HUDEP-2 (cell line): ENCODE measurements at regions not wholly inside any gene's neighbourhood (a gene's known extent, or its start where the extent isn't known, plus 50 kb on each side); places are given as distances from the start of the nearest gene placed in this dataset.
"Not testable (repeated sequence)": the region's sequence is repeated elsewhere in the genome, so short reads cannot be mapped to it uniquely, and the experiment has no call there.

ENCODE experiments used
- DNase-seq, 76 experiments: peaks; one replicate each; lab custom pipeline; 2025; ENCODE audit not compliant: unreplicated experiment in 76 of 76; lab: John Stamatoyannopoulos, UW

DNA sequence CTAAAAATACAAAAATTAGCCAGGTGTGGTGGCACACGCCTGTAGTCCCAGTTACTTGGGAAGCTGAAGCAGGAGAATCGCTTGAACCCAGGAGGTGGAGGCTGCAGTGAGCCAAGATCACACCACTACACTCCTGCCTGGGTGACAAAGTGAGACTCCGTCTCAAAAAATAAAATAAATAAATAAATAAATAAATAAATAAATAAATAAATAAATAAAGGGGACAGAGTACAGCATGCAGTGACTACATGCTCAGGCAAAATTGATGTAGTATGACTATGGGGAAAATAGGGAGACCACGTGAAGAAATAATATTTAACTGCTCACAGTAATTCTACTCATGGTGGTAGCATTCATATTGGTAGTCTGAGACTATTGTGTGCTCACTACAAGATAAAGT is 117.7 kb upstream of the RREB1 start:
- not testable (repeated sequence) for DNase-seq

DNA sequence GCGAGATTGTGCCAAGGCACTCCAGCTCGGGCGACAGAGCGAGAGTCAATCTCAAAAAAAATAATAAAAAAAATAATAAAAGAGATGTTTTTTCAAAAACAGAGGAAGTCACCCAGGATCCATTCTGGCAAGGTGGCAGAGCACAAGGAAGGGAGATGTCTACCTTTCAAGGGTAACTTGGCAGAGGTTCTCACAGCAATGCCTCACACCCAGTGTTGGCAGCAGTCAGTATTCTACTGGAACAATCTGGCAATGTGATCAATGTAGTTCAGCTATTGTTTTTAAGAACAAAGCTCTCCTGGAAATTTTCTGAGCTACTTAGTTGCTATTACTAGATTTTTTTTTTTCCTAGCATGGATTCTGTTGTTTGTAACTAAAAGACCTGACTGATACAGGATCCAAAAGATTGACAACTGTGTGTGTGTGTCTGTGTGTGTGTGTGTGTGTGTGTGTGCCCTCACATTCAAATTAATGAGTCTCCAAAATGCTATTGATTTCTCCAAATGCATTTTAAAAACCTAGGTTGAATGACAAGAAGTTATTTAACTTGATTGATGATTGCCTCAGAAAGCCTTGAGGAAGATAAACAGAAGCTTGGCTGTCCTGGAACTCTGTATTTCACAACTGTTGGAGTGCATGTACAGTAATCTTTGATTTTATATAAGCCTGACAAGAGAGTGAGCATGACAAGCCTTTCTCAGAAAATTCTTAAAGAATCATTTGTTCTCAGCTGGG is 114.1 kb upstream of the RREB1 start:
- no peak for DNase-seq

DNA sequence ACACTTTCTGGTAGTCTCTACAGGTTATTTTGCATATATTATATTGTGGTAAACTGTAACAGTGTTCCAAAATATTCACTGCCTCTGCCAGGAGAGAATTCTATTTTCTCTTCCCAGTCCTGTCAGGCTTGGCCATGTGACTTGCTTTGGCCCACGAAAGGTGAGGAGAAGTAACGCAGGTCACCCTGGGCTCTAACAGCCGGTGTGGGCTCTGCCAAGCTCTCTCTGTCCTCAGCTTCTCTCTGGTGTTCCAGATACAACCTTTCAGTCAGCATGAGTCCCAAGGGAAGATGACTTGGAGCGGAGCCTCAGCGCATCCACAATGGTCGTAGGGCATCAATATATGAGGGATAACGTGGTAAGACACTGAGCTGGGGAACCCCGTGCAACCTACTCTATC is 113.0 kb upstream of the RREB1 start:
- DNase-seq: no peak

DNA sequence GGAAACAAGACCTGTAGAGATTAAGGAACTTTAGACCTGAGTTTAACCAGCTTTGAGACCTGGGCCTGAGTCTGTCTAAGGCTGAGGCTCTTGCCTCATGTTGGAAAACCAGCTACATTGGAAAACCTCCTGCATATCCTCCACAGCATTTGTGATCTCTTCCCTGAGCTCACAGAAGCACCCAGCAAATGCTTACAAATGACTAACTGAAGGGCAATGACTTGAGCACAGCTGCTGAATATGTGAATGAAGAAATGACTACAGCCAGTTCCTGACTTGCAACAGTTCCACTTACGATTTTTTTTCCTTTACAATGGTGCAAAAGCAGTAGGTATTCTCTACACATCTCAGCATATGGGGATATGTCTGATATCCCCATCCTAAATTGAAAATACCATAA is 112.4 kb upstream of the RREB1 start:
- DNase-seq: no peak

DNA sequence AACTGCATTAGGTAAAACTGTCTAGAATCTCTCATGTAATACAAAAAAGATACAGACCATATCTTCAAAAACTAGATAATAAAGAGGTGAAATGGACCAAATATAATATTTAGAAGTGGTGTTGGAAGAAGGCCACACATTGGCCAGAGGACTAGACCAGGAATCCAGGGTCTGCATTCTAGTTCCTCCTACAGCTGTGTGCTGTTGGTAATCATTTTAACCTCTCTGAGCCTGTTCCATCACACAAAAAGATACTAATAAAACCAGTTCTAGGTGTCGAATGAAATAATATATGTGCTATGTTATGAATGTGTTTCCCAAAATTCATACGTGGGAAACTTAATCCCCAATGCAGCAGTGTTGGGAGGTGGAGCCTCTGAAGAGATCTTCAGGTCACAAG is 111.6 kb upstream of the RREB1 start:
- DNase-seq: no peak

DNA sequence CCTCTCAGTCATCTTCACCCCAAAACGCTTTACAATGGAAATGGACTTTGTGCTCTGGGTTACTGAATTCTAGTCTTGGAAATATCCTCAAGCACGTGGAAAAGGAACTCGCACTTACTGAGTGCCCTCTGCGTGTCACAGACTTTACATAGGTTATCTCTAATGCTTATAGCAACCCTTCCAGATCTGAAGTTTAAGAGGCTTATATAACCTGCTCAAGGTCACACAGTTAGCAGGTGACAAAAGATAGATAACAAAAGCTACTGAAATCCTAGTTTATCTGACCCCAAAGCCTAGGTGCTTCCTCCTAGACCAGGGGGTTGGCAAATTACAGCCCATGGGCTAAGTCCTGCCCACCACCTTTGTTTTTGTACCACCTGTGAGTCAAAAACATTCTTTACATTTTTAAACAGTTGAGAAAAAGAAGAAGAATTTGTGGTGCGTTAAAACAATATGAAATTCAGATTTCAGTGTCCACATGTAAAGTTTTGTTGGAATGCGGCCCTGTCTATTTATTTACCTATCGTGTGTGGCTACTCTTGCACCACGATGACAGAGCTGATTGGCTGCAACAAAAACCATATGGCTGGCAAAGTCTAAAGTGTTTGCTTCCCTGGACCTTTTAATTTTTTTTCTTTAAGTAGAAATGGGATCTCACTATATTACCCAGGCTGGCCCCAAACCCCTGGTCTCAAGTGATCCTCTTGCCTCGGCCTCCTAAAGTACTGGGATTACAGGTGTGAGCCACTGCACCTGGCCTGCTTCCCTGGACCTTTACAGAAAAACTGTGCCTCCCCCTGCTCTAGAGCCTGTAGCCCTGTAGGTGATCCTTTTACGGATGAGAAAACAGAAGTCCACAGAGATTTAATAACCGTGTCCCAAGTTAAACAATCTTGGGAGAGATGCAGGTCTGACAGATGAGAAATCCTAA is 110.2 kb upstream of the RREB1 start:
- no peak for DNase-seq

DNA sequence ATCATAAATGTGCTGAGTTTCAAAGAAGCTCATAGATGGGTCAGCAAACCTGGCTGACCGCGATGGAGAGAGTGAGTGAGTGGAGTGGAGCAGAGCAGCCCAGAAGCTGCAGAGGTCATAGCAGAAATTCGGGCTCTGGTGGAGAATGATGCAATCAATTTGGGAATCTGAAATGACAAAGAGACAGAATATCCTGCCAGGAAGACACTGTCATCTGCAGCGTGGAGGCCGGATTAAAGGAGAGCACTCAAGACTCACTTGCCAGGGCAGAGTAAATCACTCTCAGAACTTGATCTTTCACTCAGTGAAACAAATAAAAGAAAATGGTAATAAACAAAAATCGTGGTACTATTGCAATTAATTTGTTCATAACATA is 109.6 kb upstream of the RREB1 start:
- DNase-seq: no peak

DNA sequence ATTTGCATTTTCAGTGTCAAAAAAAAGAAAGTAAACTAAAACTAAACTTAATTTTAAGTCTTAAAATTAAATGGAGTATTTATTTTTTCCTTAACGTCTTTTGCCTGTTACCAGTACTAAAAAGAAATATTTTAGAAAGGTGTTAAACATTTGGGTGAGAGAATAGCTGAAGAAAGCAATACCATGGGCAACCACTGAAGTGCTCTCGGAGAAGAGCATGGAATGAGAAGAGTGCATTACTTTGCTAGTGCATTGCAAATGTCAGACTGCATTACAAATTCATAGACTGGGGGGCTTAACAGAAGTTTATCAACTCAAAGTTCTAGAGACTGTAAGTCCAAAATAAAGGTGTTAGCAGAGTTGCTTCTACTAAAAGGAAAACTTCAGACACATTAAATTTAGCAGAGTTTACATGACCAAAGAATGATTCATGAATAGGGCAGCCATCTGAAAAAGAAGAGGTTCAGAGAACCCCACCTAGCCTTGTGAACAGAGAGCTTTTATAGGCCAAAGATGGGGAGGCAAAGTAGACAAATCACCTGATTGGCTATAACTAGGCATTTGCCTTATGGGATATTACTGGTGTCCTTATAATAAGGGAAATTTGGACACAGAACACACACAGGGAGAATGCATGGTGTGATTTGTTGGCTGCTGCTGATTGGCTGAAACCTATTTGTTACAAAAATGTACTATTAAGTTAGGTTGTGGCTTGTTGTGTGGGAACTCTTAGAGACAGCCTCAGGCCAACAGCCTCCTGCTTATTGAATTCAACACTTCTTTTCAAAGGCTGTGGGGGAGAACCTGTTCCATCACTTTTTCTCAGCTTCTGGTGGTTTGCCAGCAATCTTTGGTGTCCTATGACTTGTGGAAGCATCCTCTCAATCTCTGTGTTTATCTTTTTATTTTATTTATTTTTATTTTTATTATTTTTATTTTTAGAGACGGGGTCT is 106.7 kb upstream of the RREB1 start:
- no peak for DNase-seq

DNA sequence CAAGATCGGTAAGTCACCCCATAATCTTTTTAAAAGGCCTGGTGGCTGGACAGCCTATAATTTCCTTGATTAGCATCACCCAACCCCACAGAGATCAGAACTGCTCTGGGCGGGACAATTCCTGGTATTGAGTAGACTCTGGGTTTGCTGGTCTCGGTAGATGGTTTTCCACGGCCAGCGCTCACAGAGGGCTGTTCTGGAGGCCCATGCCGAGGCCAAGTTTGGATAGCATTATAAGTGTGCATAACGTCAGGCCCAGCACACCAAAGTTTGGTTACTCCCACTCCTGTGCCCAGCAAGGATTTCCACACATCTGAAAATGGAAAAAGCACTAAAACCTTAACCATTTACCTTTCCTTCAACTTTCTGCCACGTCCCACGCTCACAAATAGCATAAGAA is 104.7 kb upstream of the RREB1 start:
- DNase-seq: no peak

DNA sequence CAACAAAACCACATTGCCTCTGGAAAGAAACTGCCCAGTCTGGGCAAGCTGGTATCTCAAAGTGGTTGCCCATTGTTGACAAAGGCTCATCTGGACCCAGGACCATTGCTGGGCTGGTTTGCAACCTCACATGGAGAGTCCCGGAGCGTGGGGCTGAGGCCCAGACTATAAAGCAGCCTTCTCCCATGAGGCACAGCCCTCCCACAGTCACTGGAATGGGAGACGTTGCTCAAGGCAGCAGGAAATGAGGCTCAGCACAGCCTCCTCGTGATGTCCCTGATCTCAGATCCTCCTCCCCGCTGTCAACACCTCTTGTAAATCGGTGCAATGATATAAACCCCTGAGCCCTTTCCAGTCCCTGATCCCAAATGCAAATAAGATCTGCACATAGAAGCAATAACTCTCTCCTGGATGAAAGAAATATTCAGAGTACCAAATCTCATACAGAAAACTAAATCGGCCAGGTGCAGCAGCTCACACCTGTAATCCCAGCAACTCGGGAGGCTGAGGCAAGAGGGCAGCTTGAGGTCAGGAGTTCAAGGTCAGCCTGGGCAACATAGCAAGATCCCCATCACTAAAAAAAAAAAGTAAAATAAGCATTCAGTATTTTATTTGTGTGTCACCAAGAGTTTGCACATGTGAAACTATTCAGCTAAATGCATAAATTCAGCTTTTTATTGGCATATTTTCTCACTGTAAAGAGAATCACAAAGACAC is 103.0 kb upstream of the RREB1 start:
- DNase-seq: no peak

DNA sequence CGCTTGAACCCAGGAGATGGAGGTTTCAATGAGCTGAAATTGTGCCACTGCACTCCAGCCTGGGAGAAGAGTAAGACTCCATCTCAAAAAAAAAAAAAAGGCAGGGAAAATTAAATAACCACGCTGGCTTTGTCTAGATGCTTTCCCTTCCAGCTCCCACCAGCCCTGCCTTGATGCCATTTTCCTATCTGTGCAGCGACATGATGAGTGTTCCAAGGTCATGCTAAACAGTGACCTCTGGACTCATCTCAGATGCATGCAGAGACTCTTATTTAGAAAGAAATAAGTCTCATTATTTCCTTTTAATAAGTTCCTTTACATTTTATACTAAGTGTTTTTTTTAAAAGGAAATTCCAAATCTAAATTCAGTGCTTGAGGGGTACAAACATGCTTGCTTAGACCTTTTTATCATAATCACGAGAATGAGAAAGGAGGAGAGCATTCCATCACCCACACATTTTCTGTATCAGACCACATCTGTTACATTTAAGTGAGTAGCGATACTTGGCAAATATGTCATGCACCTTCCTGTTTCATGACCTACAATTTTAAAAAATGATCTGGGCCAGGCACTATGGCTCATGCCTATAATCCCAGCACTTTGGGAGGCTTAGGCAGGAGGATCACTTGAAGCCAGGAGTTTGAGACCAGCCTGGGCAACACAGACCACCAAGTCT is 101.1 kb upstream of the RREB1 start:
- DNase-seq: no peak

DNA sequence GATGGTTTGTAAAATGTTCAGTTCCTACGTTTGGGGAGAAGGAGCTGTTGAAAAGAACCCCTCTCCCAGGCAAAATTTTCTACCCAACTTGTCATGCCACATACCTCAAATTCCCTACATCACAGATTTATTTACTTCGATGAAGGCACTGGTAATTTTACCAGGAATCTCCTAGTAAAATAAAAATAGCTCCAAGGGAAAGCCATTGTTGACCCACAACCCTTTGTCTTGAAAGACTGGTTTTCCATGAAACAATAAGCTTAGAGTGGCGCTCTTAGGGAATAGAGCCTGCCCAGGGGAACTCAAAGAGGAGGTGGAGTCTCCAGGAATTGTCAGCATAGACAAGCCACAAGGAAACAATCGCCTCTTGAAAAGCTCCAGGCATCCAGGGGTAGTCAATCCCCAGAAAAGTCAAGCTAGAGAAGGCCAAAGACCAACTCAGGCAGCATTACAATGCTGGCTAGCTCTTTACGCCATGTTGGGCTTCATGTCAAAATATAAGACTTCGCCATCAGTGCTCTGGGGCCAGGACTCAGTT is 99.2 kb upstream of the RREB1 start:
- no peak for DNase-seq

DNA sequence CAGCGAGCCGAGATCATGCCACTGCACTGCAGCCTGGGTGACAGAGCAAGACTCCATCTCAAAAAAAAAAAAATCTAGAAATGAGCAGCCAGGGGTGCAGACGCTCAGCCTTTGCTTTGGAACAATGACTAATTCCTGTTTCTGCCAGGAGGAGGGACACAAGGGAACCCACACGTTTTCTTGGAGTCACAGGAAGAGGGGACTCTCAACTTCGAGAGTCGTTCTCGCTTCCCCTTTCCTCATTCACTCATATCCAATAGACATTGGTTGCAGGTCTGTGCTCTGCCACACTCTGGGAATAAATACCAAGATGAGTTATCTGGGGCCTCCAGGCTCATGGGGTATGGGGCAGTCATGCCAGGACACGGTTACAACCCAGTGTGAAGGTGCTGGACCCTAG is 91.5 kb upstream of the RREB1 start:
- no peak for DNase-seq

DNA sequence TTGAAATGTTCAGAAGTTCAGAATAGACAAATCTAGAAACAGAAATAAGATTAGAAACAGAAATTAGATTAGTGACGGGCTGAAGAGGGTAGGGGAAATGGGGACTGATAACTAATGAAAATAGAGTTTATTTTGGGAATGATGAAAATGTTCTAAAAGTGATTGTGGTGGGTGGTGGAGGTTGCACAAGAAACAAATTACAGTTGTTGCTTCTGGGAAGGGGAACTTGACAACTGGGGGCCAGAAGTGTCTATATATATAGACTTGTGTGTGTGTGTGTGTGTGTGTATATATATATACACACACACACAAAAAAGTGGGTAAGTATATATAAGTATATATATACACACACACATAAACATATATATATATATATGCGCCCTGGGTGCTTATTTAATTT is 86.5 kb upstream of the RREB1 start:
- no peak for DNase-seq

DNA sequence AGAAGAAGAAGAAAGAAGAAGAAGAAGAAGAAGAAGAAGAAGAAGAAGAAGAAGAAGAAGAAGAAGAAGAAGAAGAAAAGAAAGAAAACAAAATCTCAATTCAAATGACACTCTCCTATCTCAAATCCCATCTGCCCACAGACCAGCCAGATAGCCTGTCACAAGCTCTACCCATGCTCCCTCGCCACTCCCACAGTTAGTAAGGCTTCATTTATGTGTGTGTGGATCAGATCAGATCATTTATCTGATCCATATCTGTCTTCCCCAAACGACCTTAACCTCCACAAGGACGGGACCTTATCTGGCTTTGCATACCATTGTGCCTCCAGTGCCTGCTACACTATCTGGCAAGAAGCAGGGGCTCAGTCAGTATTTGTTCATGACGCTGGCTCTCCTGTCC is 81.9 kb upstream of the RREB1 start:
- DNase-seq: peak in 30 of 76 experiments; percentile 9 to 66 (median 30)

DNA sequence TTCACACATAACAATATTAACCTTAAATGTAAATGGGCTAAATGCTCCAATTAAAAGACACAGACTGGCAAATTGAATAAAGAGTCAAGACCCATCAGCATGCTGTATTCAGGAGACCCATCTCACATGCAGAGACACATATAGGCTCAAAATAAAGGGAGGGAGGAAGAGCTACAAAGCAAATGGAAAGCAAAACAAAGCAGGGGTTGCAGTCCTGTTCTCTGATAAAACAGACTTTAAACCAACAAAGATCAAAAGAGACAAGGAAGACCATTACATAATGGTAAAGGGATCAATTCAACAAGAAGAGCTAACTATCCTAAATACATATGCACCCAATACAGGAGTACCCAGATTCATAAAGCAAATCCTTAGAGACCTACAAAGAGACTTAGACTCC is 78.8 kb upstream of the RREB1 start:
- DNase-seq: not testable (repeated sequence)

DNA sequence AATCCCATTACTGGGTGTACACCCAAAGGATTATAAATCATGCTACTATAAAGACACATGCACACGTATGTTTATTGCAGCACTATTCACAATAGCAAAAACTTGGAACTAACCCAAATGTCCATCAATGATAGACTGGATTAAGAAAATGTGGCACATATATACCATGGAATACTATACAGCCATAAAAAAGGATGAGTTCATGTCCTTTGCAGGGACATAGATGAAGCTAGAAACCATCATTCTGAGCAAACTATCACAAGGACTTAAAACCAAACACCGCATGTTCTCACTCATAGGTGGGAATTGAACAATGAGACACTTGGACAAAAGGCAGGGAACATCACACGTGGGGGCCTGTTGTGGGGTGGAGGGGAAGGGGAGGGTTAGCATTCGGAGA is 76.8 kb upstream of the RREB1 start:
- DNase-seq: not testable (repeated sequence)

DNA sequence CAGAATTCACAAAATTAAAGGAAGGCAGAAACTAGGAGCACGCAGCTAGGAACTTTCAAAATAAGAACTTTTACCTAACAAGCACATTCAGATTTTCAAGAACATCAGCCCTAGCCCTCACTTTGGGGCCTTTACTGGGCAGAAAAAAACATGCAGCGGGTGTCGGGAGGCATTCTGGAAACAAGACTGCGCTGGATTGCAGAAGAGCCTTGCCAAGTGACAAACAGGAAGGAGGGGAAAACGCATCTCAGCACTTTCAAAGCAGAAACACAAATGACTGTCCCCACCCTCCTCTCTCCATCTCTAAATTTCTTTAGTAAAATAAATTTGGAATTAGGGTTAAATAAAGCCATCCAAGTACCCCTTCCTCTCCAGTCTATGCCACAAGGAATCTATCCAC is 74.6 kb upstream of the RREB1 start:
- DNase-seq: no peak

DNA sequence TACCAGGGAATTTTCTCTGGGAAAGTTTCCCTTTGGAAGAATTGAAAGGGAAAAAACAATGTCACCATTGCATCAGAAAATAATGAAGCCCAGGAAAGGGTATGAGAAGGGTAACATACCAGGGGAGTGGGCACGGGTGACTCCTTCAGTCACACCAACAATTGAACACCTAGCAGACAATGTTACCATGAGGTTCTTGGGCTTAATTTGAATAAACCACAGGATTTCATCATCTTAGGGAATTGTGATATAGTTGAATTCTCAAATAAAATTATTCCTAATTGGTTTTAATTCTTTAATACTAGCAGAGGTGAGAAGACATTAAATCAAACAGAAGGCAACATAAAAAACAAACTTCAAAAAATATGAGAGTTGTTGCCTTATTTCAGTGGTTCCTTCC is 73.7 kb upstream of the RREB1 start:
- DNase-seq: no peak
